Activated naive CD8-positive, alpha-beta T cell (primary cell): ENCODE measurements at regions not wholly inside any gene's neighbourhood (a gene's known extent, or its start where the extent isn't known, plus 50 kb on each side); places are given as distances from the start of the nearest gene placed in this dataset.
"Not testable (repeated sequence)": the region's sequence is repeated elsewhere in the genome, so short reads cannot be mapped to it uniquely, and the experiment has no call there.

Experiments
- H3K27ac Mint-ChIP-seq: one replicate; pipeline ENCODE4 v1.8.0; 2021; ENCODE audit warnings: mixed read lengths
- H3K27me3 Mint-ChIP-seq: one replicate; pipeline ENCODE4 v1.8.0; 2021; ENCODE audit warnings: mixed read lengths
- H3K36me3 Mint-ChIP-seq: one replicate; pipeline ENCODE4 v1.8.0; 2021; ENCODE audit warnings: mixed read lengths
- H3K4me1 Mint-ChIP-seq: one replicate; pipeline ENCODE4 v1.8.0; 2021; ENCODE audit warnings: low read depth, mixed read lengths
- H3K4me3 Mint-ChIP-seq: one replicate; pipeline ENCODE4 v1.8.0; 2021; ENCODE audit warnings: mild to moderate bottlenecking, mixed read lengths
- H3K9me3 Mint-ChIP-seq: one replicate; pipeline ENCODE4 v1.8.0; 2021; ENCODE audit warnings: low read depth, mixed read lengths

- no peaks in the 10 kb centered on the region for H3K4me1 Mint-ChIP-seq
- no peaks in the 10 kb centered on the region for H3K36me3 Mint-ChIP-seq
- no peak overlapping the region for H3K4me3 Mint-ChIP-seq
- no peaks in the 10 kb centered on the region for H3K27me3 Mint-ChIP-seq
- peaks cover 25% of the 10 kb centered on the region for H3K9me3 Mint-ChIP-seq
- no peak overlapping the region for H3K27ac Mint-ChIP-seq
Measured at GRCh38 chr5:162683284-162683683, 615.7 kb downstream of the GABRG2 start.

- Mint-ChIP-seq H3K4me1 (no peaks in the 10 kb centered on the region), H3K36me3 (no peaks in the 10 kb centered on the region), H3K27ac (no peak overlapping the region), H3K27me3 (no peaks in the 10 kb centered on the region), H3K9me3 (peaks cover 25% of the 10 kb centered on the region), H3K4me3 (no peak overlapping the region)
Measured at GRCh38 chr5:162684145-162684544, 616.6 kb downstream of the GABRG2 start.

GRCh38 chr5:162685302-162685701, 617.7 kb downstream of the GABRG2 start:
- no peak overlapping the region for H3K27ac Mint-ChIP-seq
- no peaks in the 10 kb centered on the region for H3K4me1 Mint-ChIP-seq
- H3K9me3 Mint-ChIP-seq: peaks cover 25% of the 10 kb centered on the region
- no peaks in the 10 kb centered on the region for H3K27me3 Mint-ChIP-seq
- H3K36me3 Mint-ChIP-seq: no peaks in the 10 kb centered on the region
- H3K4me3 Mint-ChIP-seq: no peak overlapping the region

- not testable (repeated sequence) for H3K27me3 Mint-ChIP-seq, H3K4me3 Mint-ChIP-seq, H3K27ac Mint-ChIP-seq, H3K36me3 Mint-ChIP-seq, H3K4me1 Mint-ChIP-seq
- peaks cover 17% of the 10 kb centered on the region for H3K9me3 Mint-ChIP-seq
Measured at GRCh38 chr5:162696272-162696671, 628.7 kb downstream of the GABRG2 start.

- Mint-ChIP-seq H3K36me3 (no peaks in the 10 kb centered on the region), H3K27ac (no peak overlapping the region), H3K4me1 (no peaks in the 10 kb centered on the region), H3K4me3 (no peak overlapping the region), H3K27me3 (no peaks in the 10 kb centered on the region), H3K9me3 (peaks cover 11% of the 10 kb centered on the region)
Measured at GRCh38 chr5:162699361-162699760, 631.8 kb downstream of the GABRG2 start.

- H3K27ac Mint-ChIP-seq: no peak overlapping the region
- no peaks in the 10 kb centered on the region for H3K4me1 Mint-ChIP-seq
- no peaks in the 10 kb centered on the region for H3K27me3 Mint-ChIP-seq
- no peaks in the 10 kb centered on the region for H3K36me3 Mint-ChIP-seq
- peaks cover 3% of the 10 kb centered on the region for H3K9me3 Mint-ChIP-seq
- no peak overlapping the region for H3K4me3 Mint-ChIP-seq
Measured at GRCh38 chr5:162703914-162704313, 636.3 kb downstream of the GABRG2 start.

GRCh38 chr5:162711244-162711643, 643.7 kb downstream of the GABRG2 start:
- Mint-ChIP-seq H3K9me3 (peaks cover 16% of the 10 kb centered on the region), H3K27ac (no peak overlapping the region), H3K4me3 (no peak overlapping the region), H3K27me3 (no peaks in the 10 kb centered on the region), H3K36me3 (no peaks in the 10 kb centered on the region), H3K4me1 (no peaks in the 10 kb centered on the region)

GRCh38 chr5:162719720-162720119, 652.1 kb downstream of the GABRG2 start:
- no peak overlapping the region for H3K4me3 Mint-ChIP-seq
- H3K9me3 Mint-ChIP-seq: peaks cover 8% of the 10 kb centered on the region
- H3K27ac Mint-ChIP-seq: no peak overlapping the region
- no peaks in the 10 kb centered on the region for H3K27me3 Mint-ChIP-seq
- no peaks in the 10 kb centered on the region for H3K36me3 Mint-ChIP-seq
- H3K4me1 Mint-ChIP-seq: no peaks in the 10 kb centered on the region

- Mint-ChIP-seq H3K4me3 (no peak overlapping the region), H3K27ac (no peak overlapping the region), H3K36me3 (no peaks in the 10 kb centered on the region), H3K27me3 (no peaks in the 10 kb centered on the region), H3K4me1 (no peaks in the 10 kb centered on the region), H3K9me3 (peaks cover 10% of the 10 kb centered on the region)
Measured at GRCh38 chr5:162721125-162721524, 653.6 kb downstream of the GABRG2 start.

GRCh38 chr5:162752612-162753011, 684.8 kb upstream of the CCNG1 start:
- Mint-ChIP-seq H3K27ac (no peak overlapping the region), H3K36me3 (no peaks in the 10 kb centered on the region), H3K4me3 (no peak overlapping the region), H3K9me3 (peaks cover 13% of the 10 kb centered on the region), H3K4me1 (no peaks in the 10 kb centered on the region), H3K27me3 (no peaks in the 10 kb centered on the region)

GRCh38 chr5:162762119-162762518, 675.3 kb upstream of the CCNG1 start:
- Mint-ChIP-seq H3K27me3 (no peaks in the 10 kb centered on the region), H3K4me3 (no peak overlapping the region), H3K4me1 (no peaks in the 10 kb centered on the region), H3K9me3 (peaks cover 9% of the 10 kb centered on the region), H3K36me3 (no peaks in the 10 kb centered on the region), H3K27ac (no peak overlapping the region)

- Mint-ChIP-seq H3K27ac (no peak overlapping the region), H3K4me1 (no peaks in the 10 kb centered on the region), H3K36me3 (no peaks in the 10 kb centered on the region), H3K27me3 (no peaks in the 10 kb centered on the region), H3K4me3 (no peak overlapping the region), H3K9me3 (peaks cover 16% of the 10 kb centered on the region)
Measured at GRCh38 chr5:162769019-162769418, 668.4 kb upstream of the CCNG1 start.

- Mint-ChIP-seq H3K4me3 (no peak overlapping the region), H3K27ac (no peak overlapping the region), H3K9me3 (peaks cover 11% of the 10 kb centered on the region), H3K27me3 (no peaks in the 10 kb centered on the region), H3K4me1 (no peaks in the 10 kb centered on the region), H3K36me3 (no peaks in the 10 kb centered on the region)
Measured at GRCh38 chr5:162785673-162786072, 651.7 kb upstream of the CCNG1 start.

- Mint-ChIP-seq H3K27me3 (no peaks in the 10 kb centered on the region), H3K27ac (no peak overlapping the region), H3K4me3 (no peak overlapping the region), H3K4me1 (no peaks in the 10 kb centered on the region), H3K36me3 (no peaks in the 10 kb centered on the region), H3K9me3 (peaks cover 11% of the 10 kb centered on the region)
Measured at GRCh38 chr5:162786234-162786633, 651.2 kb upstream of the CCNG1 start.

GRCh38 chr5:162796507-162796906, 640.9 kb upstream of the CCNG1 start:
- H3K4me1 Mint-ChIP-seq: no peaks in the 10 kb centered on the region
- no peaks in the 10 kb centered on the region for H3K36me3 Mint-ChIP-seq
- H3K27ac Mint-ChIP-seq: no peak overlapping the region
- H3K9me3 Mint-ChIP-seq: no peaks in the 10 kb centered on the region
- no peaks in the 10 kb centered on the region for H3K27me3 Mint-ChIP-seq
- no peak overlapping the region for H3K4me3 Mint-ChIP-seq

GRCh38 chr5:162800301-162800700, 637.1 kb upstream of the CCNG1 start:
- Mint-ChIP-seq H3K27ac (no peak overlapping the region), H3K27me3 (no peaks in the 10 kb centered on the region), H3K4me1 (no peaks in the 10 kb centered on the region), H3K9me3 (no peaks in the 10 kb centered on the region), H3K36me3 (no peaks in the 10 kb centered on the region), H3K4me3 (no peak overlapping the region)

- H3K27me3 Mint-ChIP-seq: no peaks in the 10 kb centered on the region
- no peak overlapping the region for H3K4me3 Mint-ChIP-seq
- H3K36me3 Mint-ChIP-seq: no peaks in the 10 kb centered on the region
- no peak overlapping the region for H3K27ac Mint-ChIP-seq
- H3K4me1 Mint-ChIP-seq: no peaks in the 10 kb centered on the region
- no peaks in the 10 kb centered on the region for H3K9me3 Mint-ChIP-seq
Measured at GRCh38 chr5:162801235-162801634, 636.2 kb upstream of the CCNG1 start.
